ENCODE measurements at regions not wholly inside any gene's neighbourhood (a gene's known extent, or its start where the extent isn't known, plus 50 kb on each side); places are given as distances from the start of the nearest gene placed in this dataset.

DNA sequence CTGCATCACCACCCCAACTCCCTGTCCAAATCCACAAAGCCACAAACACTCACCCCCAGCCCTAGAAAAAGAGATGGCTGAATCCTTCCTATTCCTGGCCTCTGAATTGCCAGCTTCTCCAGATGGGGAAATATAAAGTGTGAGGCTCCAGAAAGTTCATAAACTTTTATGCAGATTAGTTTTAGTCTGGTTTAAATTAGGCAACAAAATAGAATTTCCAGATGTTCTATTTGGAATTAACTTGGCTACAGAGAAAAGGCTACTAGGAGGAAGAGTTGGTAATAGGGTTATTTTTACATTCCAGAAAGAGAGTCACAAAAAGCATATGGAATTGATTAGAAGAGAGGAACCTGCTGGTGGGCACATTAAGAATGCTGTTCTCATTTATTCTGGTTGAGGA, 56.0 kb downstream of the EN1 start:
- TF ChIP-seq, protein P1, sequence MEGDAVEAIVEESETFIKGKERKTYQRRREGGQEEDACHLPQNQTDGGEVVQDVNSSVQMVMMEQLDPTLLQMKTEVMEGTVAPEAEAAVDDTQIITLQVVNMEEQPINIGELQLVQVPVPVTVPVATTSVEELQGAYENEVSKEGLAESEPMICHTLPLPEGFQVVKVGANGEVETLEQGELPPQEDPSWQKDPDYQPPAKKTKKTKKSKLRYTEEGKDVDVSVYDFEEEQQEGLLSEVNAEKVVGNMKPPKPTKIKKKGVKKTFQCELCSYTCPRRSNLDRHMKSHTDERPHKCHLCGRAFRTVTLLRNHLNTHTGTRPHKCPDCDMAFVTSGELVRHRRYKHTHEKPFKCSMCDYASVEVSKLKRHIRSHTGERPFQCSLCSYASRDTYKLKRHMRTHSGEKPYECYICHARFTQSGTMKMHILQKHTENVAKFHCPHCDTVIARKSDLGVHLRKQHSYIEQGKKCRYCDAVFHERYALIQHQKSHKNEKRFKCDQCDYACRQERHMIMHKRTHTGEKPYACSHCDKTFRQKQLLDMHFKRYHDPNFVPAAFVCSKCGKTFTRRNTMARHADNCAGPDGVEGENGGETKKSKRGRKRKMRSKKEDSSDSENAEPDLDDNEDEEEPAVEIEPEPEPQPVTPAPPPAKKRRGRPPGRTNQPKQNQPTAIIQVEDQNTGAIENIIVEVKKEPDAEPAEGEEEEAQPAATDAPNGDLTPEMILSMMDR (IDR thresholded peaks at IDR 0.05; ENCODE audit: extremely low read depth, insufficient read depth, missing control alignments), result no peak
- DNase-seq (ENCODE audit: low spot score), result no peak
- in situ Hi-C loops (cut with MboI; ENCODE audit: low pct_unique_long_range_greater_than_20kb, low sequenced_read_pairs, unreplicated experiment), result no loop called here

DNA sequence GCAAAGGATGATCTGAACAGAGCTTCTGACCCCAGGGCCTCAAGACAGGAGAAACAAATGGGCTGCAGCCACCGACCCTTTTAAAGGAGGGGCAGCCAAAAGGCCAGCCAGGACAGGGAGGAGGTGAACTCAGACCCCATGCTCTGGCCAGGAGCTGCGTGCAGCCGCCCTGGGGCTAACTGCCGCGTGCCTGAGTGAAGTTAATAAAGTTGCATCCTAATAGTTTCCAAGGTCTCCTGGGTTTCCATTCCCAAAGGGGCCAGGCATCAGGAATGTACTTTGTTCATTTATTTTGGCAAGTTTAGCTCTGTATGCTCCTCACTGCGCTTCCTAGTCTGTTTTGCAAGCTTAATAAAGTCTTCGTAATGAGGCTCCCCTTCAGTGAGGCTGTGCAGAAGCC, 60.7 kb downstream of the EN1 start:
- no peak for DNase-seq (ENCODE audit: low spot score)
- in situ Hi-C loops (cut with MboI; ENCODE audit: low pct_unique_long_range_greater_than_20kb, low sequenced_read_pairs, unreplicated experiment), result no loop called here
- TF ChIP-seq, protein P1 (IDR thresholded peaks at IDR 0.05; ENCODE audit: extremely low read depth, insufficient read depth, missing control alignments), result no peak

GRCh38 chr2:118784860-118785259, 62.6 kb downstream of the EN1 start:
- in situ Hi-C loops (cut with MboI; ENCODE audit: low pct_unique_long_range_greater_than_20kb, low sequenced_read_pairs, unreplicated experiment), result no loop called here
- TF ChIP-seq, protein P1 (IDR thresholded peaks at IDR 0.05; ENCODE audit: extremely low read depth, insufficient read depth, missing control alignments), result no peak
- DNase-seq (ENCODE audit: low spot score), result no peak

DNA sequence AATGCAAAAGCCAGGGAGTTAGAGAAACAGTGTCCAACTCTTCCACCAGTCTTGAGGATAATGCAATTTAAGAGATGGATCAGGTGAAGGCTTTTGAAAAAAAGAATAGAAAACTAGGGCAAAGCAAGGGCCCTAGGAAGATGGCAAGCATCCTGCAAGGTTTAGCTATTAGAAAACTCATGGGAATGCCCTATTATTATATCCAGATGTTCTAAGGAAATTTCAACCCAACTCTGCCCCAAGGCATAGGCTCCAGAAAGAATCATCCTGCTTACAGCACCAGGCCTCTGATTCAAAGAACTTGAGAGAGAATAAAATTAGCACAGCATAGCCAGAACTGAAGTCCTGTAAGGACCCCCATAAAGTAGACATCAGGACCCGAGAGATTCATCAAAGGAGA, 68.1 kb downstream of the EN1 start:
- TF ChIP-seq, protein P1 (IDR thresholded peaks at IDR 0.05; ENCODE audit: extremely low read depth, insufficient read depth, missing control alignments), result no peak
- in situ Hi-C loops (cut with MboI; ENCODE audit: low pct_unique_long_range_greater_than_20kb, low sequenced_read_pairs, unreplicated experiment), result no loop called here
- DNase-seq (ENCODE audit: low spot score), result no peak

DNA sequence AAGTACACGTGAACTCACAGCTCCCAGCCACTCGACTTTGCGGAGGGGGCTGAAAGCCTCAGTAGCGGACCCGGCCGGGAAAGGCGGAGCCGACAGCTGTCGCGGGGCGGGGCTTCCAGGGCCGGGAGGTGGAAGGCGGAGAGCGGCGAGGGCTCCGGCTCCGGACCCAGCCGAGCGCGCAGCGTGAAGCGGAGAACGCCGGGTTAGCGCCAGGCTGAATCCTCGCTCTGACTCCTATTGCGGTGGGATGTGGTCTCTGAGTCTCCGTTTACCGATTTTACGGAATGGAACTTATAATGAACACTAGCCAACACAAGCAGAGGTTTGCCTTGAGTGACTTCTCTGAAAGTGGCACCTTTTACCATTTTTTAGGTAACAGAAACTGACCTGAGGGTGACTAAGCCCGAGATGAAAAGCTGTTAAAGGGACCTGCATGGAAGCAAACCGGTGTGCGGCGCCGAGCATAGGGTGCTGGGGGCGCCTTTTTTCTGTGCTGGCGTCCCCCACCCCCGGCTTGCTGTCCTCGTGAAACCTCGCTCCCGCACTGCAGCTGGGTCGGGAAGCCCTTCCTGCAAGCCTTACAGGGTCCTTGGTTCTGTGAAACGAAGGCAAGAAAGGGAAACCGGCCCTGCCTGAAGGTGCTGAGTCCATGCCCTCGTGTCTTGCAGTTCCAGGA, 72.9 kb downstream of the EN1 start:
- TF ChIP-seq, protein P1 (IDR thresholded peaks at IDR 0.05; ENCODE audit: extremely low read depth, insufficient read depth, missing control alignments), result no peak
- in situ Hi-C loops (cut with MboI; ENCODE audit: low pct_unique_long_range_greater_than_20kb, low sequenced_read_pairs, unreplicated experiment), result no loop called here
- no peak for DNase-seq (ENCODE audit: low spot score)

DNA sequence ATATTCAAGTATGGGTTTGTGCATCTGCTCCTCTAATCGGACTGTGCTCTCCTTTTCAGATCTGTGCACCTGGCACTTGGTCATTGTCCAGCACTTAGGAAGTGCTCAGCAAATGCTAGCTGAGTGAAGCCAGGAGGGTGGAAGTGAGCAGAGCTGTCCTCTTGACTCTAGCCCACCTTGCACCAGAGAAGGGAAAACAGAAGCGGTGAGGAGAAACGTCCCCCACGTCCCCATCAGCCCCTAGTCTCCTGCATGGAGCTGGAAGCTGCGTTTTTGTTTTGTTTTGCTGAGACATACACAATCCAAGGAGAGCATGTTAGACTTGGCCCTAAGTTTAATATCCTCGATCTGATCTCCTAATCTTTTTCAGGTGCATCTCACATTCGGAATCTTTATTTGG, 73.6 kb downstream of the EN1 start:
- in situ Hi-C loops (cut with MboI; ENCODE audit: low pct_unique_long_range_greater_than_20kb, low sequenced_read_pairs, unreplicated experiment), result no loop called here
- TF ChIP-seq, protein P1 (IDR thresholded peaks at IDR 0.05; ENCODE audit: extremely low read depth, insufficient read depth, missing control alignments), result no peak
- no peak for DNase-seq (ENCODE audit: low spot score)

Data from GM13977 (cell line).